Mesodermal cell (in vitro differentiated cells): ENCODE measurements at regions not wholly inside any gene's neighbourhood (a gene's known extent, or its start where the extent isn't known, plus 50 kb on each side); places are given as distances from the start of the nearest gene placed in this dataset.
"Not testable (repeated sequence)": the region's sequence is repeated elsewhere in the genome, so short reads cannot be mapped to it uniquely, and the experiment has no call there.

ENCODE experiments used
- H3K27ac ChIP-seq: 2 replicates; pipeline ENCODE4 v1.7.0; 2013; ENCODE audit warnings: mild to moderate bottlenecking, low read depth, low read length, moderate library complexity; ENCODE audit not compliant: severe bottlenecking
- H3K36me3 ChIP-seq: 2 replicates; pipeline ENCODE4 v1.7.1; 2013; ENCODE audit warnings: mild to moderate bottlenecking, low read length, moderate library complexity; ENCODE audit not compliant: control insufficient read depth, insufficient read depth
- H3K4me1 ChIP-seq: one replicate; pipeline ENCODE4 v1.7.1; 2013; ENCODE audit warnings: mild to moderate bottlenecking, low read length; ENCODE audit not compliant: insufficient read depth, control insufficient read depth, poor library complexity, severe bottlenecking
- H3K4me3 ChIP-seq: 2 replicates; pipeline ENCODE4 v1.7.0; 2013; ENCODE audit warnings: low read length, control low read depth, mild to moderate bottlenecking; ENCODE audit not compliant: insufficient read depth, poor library complexity, severe bottlenecking; ENCODE audit errors: extremely low read depth
- H3K9me3 ChIP-seq: 2 replicates; pipeline ENCODE4 v1.7.1; 2013; ENCODE audit warnings: mild to moderate bottlenecking, low read length, moderate library complexity; ENCODE audit not compliant: control insufficient read depth
- WGBS, 2 experiments: methylation state at CpG; one replicate each; pipeline ENCODE4 v1.1.5; 2013; ENCODE audit warnings: missing lambda C conversion rate in 2 of 2; ENCODE audit not compliant: insufficient coverage in 2 of 2; 5-methylcytosine and 5-hydroxymethylcytosine counted together

GRCh38 chr20:52081066-52081465, 110.5 kb downstream of the ZFP64 start:
- Histone ChIP-seq H3K27ac (no peak overlapping the region), H3K4me3 (no peak overlapping the region), H3K36me3 (peaks cover 9% of the 10 kb centered on the region), H3K4me1 (no peaks in the 10 kb centered on the region), H3K9me3 (no peaks in the 10 kb centered on the region)
- 89 to 90% methylated on average over 4 to 5 of the region's 5 CpGs for WGBS, 2 experiments

DNA sequence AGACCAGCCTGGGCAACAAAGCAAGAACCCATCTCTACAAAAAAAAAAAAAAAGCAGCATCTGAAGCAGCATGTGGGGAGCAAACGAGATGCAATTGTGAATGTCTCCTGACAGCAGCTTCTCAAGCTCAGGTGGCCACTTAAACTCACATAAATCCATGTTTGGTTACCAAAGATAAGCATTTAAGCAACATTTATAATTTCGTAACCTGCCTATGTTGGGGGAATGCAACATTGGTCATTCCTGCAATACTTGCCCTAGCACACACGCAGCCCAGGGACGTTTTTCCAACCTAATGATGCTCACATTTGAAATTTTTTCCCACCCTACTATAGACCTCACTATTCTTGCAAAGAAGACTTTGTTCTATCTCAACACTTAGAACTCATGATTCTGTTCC, 113.3 kb downstream of the ZFP64 start:
- Histone ChIP-seq H3K4me1 (no peaks in the 10 kb centered on the region), H3K27ac (no peak overlapping the region), H3K9me3 (no peaks in the 10 kb centered on the region), H3K4me3 (no peak overlapping the region), H3K36me3 (peaks cover 5% of the 10 kb centered on the region)
- WGBS, 2 experiments, result 83 to 88% methylated on average over 3 to 4 of the region's 4 CpGs

DNA sequence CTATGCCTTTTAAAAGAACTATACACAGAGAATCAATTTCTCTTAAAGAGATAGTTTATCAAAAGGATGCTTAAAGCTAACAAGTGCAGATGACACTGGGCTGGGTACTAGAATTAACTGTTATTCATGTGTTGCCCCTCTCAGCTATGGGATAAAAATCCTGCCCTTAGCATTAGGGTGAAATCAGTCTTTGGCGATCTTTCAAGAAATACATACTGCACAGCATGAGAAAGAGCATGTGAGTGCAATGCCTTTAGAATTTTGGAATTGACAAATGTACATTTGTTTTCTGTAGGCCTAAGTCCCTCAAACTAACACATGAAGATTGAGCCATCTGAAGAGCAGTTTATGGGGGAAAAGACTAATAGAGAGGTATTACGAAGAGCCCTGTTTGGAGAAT, 115.4 kb downstream of the ZFP64 start:
- no peaks in the 10 kb centered on the region for H3K4me1 ChIP-seq
- no peaks in the 10 kb centered on the region for H3K9me3 ChIP-seq
- H3K36me3 ChIP-seq, result peaks cover 5% of the 10 kb centered on the region
- H3K4me3 ChIP-seq, result no peak overlapping the region
- no peak overlapping the region for H3K27ac ChIP-seq
- WGBS, 2 experiments, result 100% methylated on average over 1 of the region's 2 CpGs; no CpG with 5 or more reads in 1 of the 2 experiments

GRCh38 chr20:52075400-52075799, 116.2 kb downstream of the ZFP64 start:
- Histone ChIP-seq H3K4me1 (no peaks in the 10 kb centered on the region), H3K9me3 (no peaks in the 10 kb centered on the region), H3K27ac (no peak overlapping the region), H3K4me3 (no peak overlapping the region), H3K36me3 (peaks cover 5% of the 10 kb centered on the region)
- WGBS, 2 experiments, result 100% methylated on average over 2 of the region's 3 CpGs; no CpG with 5 or more reads in 1 of the 2 experiments

- no peaks in the 10 kb centered on the region for H3K4me1 ChIP-seq
- H3K4me3 ChIP-seq, result no peak overlapping the region
- H3K27ac ChIP-seq, result no peak overlapping the region
- WGBS, 2 experiments, result no CpG with 5 or more reads among the region's 2 CpGs
- no peaks in the 10 kb centered on the region for H3K36me3 ChIP-seq
- H3K9me3 ChIP-seq, result no peaks in the 10 kb centered on the region
Measured at GRCh38 chr20:52071136-52071535, 120.4 kb downstream of the ZFP64 start.

DNA sequence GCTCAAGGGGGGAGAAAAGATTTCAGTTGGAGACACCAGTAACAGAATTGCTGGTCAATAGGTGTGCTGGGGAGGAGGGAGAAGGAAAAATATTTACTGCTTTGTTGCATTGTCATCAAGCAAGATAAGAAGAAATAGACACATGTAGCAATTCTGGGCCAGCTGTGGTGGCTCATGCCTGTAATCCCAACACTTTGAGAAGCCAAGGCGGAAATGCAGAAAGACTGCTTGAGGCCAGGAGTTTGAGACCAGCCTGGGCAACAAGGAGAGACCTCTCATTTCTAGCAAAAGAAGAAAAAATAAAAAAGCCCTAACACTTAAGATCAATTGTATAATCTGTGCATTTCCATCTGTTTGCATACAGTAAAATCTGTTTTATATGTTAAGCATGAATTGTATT, 126.6 kb downstream of the ZFP64 start:
- H3K4me3 ChIP-seq, result no peak overlapping the region
- no peaks in the 10 kb centered on the region for H3K36me3 ChIP-seq
- no peak overlapping the region for H3K27ac ChIP-seq
- WGBS, 2 experiments, result 88 to 89% methylated on average over 1 of the region's 1 CpG
- H3K4me1 ChIP-seq, result no peaks in the 10 kb centered on the region
- H3K9me3 ChIP-seq, result no peaks in the 10 kb centered on the region

GRCh38 chr20:52062452-52063209, 128.9 kb downstream of the ZFP64 start:
- 87 to 93% methylated on average over 3 to 4 of the region's 5 CpGs for WGBS, 2 experiments
- no peak overlapping the region for H3K4me3 ChIP-seq

GRCh38 chr20:52060794-52061714, 130.5 kb downstream of the ZFP64 start:
- Histone ChIP-seq H3K4me1 (no peaks in the 10 kb centered on the region), H3K36me3 (no peaks in the 10 kb centered on the region), H3K9me3 (peaks cover 13% of the 10 kb centered on the region), H3K4me3 (no peak overlapping the region), H3K27ac (no peak overlapping the region)
- WGBS, 2 experiments, result 45 to 50% methylated on average over 6 to 7 of the region's 11 CpGs

More at GRCh38 chr20:52062452-52063209, 128.9 kb downstream of the ZFP64 start:
- Histone ChIP-seq H3K4me1 (no peaks in the 10 kb centered on the region), H3K9me3 (no peaks in the 10 kb centered on the region), H3K36me3 (no peaks in the 10 kb centered on the region), H3K27ac (no peak overlapping the region)

- 90 to 100% methylated on average over 1 to 2 of the region's 3 CpGs for WGBS, 2 experiments
- H3K9me3 ChIP-seq, result peaks cover 15% of the 10 kb centered on the region
- H3K27ac ChIP-seq, H3K4me3 ChIP-seq, H3K36me3 ChIP-seq, H3K4me1 ChIP-seq: not testable (repeated sequence)
Measured at GRCh38 chr20:52057133-52057532, 134.4 kb downstream of the ZFP64 start.

- Histone ChIP-seq H3K27ac (no peak overlapping the region), H3K4me3 (no peak overlapping the region), H3K4me1 (no peaks in the 10 kb centered on the region), H3K36me3 (no peaks in the 10 kb centered on the region), H3K9me3 (peaks cover 15% of the 10 kb centered on the region)
Measured at GRCh38 chr20:52056203-52057062, 135.1 kb downstream of the ZFP64 start.
